ENCODE measurements at regions not wholly inside any gene's neighbourhood (a gene's known extent, or its start where the extent isn't known, plus 50 kb on each side); places are given as distances from the start of the nearest gene placed in this dataset.

GRCh38 chr7:155401231-155401630, 56.7 kb upstream of the EN2 start:
- H3K9me3 ChIP-seq (ENCODE audit: low read depth, low read length) = no peaks in the 10 kb centered on the region
- no peaks in the 10 kb centered on the region for H3K27me3 ChIP-seq (ENCODE audit: insufficient read depth, low read length)
- no peaks in the 10 kb centered on the region for H3K4me1 ChIP-seq (ENCODE audit: insufficient read depth, low read length)
- H3K4me3 ChIP-seq (ENCODE audit: low read length) = no peak overlapping the region

DNA sequence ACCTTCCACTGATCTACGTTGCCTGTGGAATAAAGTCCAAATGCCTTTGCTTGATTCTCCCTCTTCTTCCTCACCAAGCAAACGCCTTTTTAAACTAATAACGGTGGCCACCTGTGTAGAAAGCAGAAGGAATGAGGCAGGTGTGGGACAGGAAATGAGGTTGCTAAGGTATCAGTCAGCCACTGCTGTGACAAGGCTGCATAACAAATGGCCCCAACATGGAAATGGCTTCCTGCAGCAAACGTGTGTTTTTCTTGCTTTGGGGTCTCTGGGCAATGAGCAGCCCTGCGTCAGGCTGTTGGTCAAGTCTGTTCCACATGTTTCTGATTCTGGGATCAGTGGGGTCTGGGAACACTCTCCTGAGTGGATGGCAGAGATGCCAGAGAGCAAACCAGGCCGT, 56.0 kb upstream of the EN2 start:
- H3K4me3 ChIP-seq (ENCODE audit: low read length) = no peak overlapping the region
- H3K4me1 ChIP-seq (ENCODE audit: insufficient read depth, low read length) = no peaks in the 10 kb centered on the region
- H3K9me3 ChIP-seq (ENCODE audit: low read depth, low read length) = no peaks in the 10 kb centered on the region
- no peaks in the 10 kb centered on the region for H3K27me3 ChIP-seq (ENCODE audit: insufficient read depth, low read length)

- Histone ChIP-seq H3K9me3 (ENCODE audit: low read depth, low read length) (no peaks in the 10 kb centered on the region), H3K27me3 (ENCODE audit: insufficient read depth, low read length) (no peaks in the 10 kb centered on the region)
Measured at GRCh38 chr7:155402941-155403340, 55.0 kb upstream of the EN2 start.

DNA sequence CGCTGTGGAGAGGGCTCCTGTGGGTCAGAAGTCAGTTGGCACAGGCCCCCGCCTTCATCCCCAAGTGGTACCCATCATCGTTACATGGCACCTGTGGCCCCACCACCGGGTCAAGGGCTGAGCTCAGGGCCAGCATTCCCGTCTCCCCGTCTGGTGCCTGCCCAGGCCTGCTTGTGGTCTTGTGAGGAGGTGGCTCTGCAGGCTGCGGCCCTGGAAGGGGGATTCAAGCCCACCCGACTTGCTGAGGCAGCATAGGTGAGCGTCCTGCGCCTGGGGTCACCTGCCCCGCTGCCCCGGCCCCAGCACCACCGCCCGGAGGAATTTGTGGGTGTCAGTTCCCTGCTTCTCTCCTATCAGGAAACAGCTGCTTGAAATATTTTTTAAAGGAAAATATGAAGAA, 53.0 kb upstream of the EN2 start:
- no peaks in the 10 kb centered on the region for H3K4me1 ChIP-seq (ENCODE audit: insufficient read depth, low read length)
- no peaks in the 10 kb centered on the region for H3K9me3 ChIP-seq (ENCODE audit: low read depth, low read length)
- no peak overlapping the region for H3K4me3 ChIP-seq (ENCODE audit: low read length)
- H3K27me3 ChIP-seq (ENCODE audit: insufficient read depth, low read length) = no peaks in the 10 kb centered on the region

More at GRCh38 chr7:155402941-155403340, 55.0 kb upstream of the EN2 start:
- H3K4me1 ChIP-seq (ENCODE audit: insufficient read depth, low read length) = no peaks in the 10 kb centered on the region
- H3K4me3 ChIP-seq (ENCODE audit: low read length) = no peak overlapping the region

DNA sequence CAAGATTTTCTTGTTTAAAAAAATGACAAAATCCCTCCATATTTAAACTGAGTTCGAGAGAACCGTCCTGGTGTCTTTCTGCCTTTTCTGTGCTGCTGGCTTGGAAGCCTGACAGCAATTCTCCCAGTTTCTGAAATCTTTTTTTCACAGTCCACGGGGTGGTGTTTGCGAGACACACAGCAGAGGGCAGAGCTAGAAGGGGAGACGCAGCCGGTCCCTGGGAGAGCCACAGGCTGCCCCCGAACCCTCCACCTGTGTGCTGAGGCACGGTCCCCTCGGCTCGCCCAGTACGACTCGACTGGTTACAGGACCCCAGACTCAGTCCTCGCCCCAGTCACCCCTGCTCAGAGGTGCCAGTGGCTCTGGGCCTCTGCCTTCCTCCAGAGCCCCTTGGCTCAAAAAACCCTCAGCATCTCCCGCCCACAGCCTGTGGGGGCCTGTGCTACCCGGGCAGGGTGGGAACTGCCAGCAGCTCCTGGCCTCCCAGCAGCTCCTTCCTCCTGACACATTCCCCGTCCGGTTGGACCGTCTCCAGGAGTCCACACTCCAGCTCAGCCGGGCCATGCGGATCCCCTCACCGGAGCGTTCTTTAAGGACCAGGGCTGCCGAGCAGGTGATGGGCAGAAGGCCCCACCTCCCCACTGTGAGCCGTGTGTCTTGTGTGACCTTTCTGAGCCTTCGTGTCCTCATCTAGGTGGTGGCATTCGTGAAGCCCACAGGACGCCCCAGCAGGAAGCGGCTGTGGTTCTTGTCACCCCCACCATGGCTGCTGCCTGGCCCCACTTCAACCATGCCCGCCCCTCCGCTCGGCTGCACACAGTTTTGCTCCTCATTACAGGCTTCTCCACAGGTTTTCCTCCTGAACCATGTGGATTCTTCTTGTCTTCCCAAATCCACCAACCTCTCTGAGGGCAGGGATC, 52.3 kb upstream of the EN2 start:
- H3K27me3 ChIP-seq (ENCODE audit: insufficient read depth, low read length) = no peaks in the 10 kb centered on the region
- no peaks in the 10 kb centered on the region for H3K4me1 ChIP-seq (ENCODE audit: insufficient read depth, low read length)
- no peak overlapping the region for H3K4me3 ChIP-seq (ENCODE audit: low read length)
- no peaks in the 10 kb centered on the region for H3K9me3 ChIP-seq (ENCODE audit: low read depth, low read length)

- Histone ChIP-seq H3K4me1 (ENCODE audit: insufficient read depth, low read length) (no peaks in the 10 kb centered on the region), H3K9me3 (ENCODE audit: low read depth, low read length) (no peaks in the 10 kb centered on the region), H3K4me3 (ENCODE audit: low read length) (no peak overlapping the region), H3K27me3 (ENCODE audit: insufficient read depth, low read length) (no peaks in the 10 kb centered on the region)
Measured at GRCh38 chr7:155407799-155408198, 50.1 kb upstream of the EN2 start.
